Body of pancreas (tissue), 4 donors: ENCODE measurements at regions not wholly inside any gene's neighbourhood (a gene's known extent, or its start where the extent isn't known, plus 50 kb on each side); places are given as distances from the start of the nearest gene placed in this dataset.

Source experiments
- ATAC-seq: fragments of 150-250 bp; one replicate; pipeline ENCODE4 v1.9.1; 2016
- DNase-seq, 4 donors: peaks; one replicate each; pipeline ENCODE4 v3.0.0-alpha.2; 2019
- H3K27ac ChIP-seq, 4 donors: fragments of 200-600 bp; sonication (generic); 1 replicate in 3 of 4; 2 replicates in 1 of 4; pipeline versions ENCODE4 v1.5.1 to v1.6.1; 2016 to 2019; ENCODE audit warnings: mild to moderate bottlenecking in 1 of 4, mixed read lengths in 1 of 4, moderate library complexity in 1 of 4
- H3K27me3 ChIP-seq, 2 donors: fragments of 200-600 bp; sonication (generic); one replicate each; pipeline ENCODE4 v1.6.0; 2016; ENCODE audit warnings: mild to moderate bottlenecking in 1 of 2
- H3K36me3 ChIP-seq, 2 donors: fragments of 200-600 bp; sonication (generic); replicated peaks in 1 of 2; 2 replicates each; pipeline ENCODE4 v1.5.1; 2016; ENCODE audit warnings: low read depth in 2 of 2; ENCODE audit not compliant: insufficient read depth in 1 of 2
- H3K4me1 ChIP-seq: fragments of 200-600 bp; sonication (generic); one replicate; pipeline ENCODE4 v1.6.0; 2016
- H3K4me3 ChIP-seq, 2 donors: fragments of 200-600 bp; sonication (generic); 1 replicate in 1 of 2; 2 replicates in 1 of 2; pipeline ENCODE4 v1.5.1; 2016 to 2019
- H3K9me3 ChIP-seq, 3 donors: fragments of 200-600 bp; sonication (generic); 1 replicate in 2 of 3; 2 replicates in 1 of 3; pipeline ENCODE4 v1.5.1; 2016
- POLR2A ChIP-seq, 3 donors: fragments of 450-650 bp; IDR thresholded peaks; one replicate each; pipeline ENCODE4 v1.6.1; 2016; ENCODE audit warnings: antibody characterized with exemption in 3 of 3, mild to moderate bottlenecking in 2 of 3
- WGBS, 2 donors: methylation state at CpG; one replicate each; pipeline ENCODE4 v1.1.5; 2017; 5-methylcytosine and 5-hydroxymethylcytosine counted together
- intact Hi-C: fragments of 100-400 bp; cut with DNase I; formaldehyde crosslinking; loops from one replicate; pipeline ENCODE4 v1.15.1; 2023
- TF ChIP-seq, protein P1 (sequence below), 7 experiments: fragments of 450-650 bp in 4 of 7; fragments of 200-600 bp in 3 of 7; sonication (generic) in 3 of 7; IDR thresholded peaks; one replicate each; pipeline ENCODE4 v1.5.1; 2016 to 2019; ENCODE audit warnings: antibody characterized with exemption in 7 of 7

DNA sequence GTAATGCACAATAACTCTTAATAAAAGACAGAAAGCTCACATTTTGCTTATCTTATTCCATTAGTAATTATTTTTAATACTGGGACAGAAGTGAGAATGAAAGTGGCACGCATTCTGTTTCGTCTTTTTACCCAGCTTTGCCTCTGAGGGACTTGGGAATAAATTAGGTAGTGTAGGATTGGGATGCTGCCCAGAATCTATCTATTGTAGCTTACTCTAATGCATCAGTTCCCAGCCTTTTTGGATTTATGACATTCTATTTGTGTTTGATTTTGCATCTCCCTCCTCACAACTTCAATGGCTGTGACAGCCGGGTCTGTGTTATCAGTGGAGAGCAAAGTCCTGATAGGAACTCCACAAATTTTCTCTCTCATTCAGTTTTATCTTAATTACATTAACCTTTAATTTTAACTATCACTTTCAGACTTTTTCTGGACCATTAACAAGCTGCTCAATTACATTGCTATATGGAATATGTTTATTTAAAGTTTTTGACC, 62.9 kb upstream of the TULP4 start:
- DNase-seq (no peak), ATAC-seq (no peak)
- intact Hi-C loops = no loop called here
- H3K4me3 ChIP-seq = no peak overlapping the region
- no peaks in the 10 kb centered on the region for H3K27me3 ChIP-seq
- no peak for TF ChIP-seq POLR2A (IDR thresholded peaks at IDR 0.05)
- TF ChIP-seq, protein P1, sequence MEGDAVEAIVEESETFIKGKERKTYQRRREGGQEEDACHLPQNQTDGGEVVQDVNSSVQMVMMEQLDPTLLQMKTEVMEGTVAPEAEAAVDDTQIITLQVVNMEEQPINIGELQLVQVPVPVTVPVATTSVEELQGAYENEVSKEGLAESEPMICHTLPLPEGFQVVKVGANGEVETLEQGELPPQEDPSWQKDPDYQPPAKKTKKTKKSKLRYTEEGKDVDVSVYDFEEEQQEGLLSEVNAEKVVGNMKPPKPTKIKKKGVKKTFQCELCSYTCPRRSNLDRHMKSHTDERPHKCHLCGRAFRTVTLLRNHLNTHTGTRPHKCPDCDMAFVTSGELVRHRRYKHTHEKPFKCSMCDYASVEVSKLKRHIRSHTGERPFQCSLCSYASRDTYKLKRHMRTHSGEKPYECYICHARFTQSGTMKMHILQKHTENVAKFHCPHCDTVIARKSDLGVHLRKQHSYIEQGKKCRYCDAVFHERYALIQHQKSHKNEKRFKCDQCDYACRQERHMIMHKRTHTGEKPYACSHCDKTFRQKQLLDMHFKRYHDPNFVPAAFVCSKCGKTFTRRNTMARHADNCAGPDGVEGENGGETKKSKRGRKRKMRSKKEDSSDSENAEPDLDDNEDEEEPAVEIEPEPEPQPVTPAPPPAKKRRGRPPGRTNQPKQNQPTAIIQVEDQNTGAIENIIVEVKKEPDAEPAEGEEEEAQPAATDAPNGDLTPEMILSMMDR (IDR thresholded peaks at IDR 0.05) = no peak
- H3K9me3 ChIP-seq = no peaks in the 10 kb centered on the region
- H3K27ac ChIP-seq = no peak overlapping the region
- 64 to 78% methylated on average over 3 of the region's 3 CpGs for WGBS, 2 donors
- H3K4me1 ChIP-seq = peaks cover 3% of the 10 kb centered on the region
- no peaks in the 10 kb centered on the region for H3K36me3 ChIP-seq

DNA sequence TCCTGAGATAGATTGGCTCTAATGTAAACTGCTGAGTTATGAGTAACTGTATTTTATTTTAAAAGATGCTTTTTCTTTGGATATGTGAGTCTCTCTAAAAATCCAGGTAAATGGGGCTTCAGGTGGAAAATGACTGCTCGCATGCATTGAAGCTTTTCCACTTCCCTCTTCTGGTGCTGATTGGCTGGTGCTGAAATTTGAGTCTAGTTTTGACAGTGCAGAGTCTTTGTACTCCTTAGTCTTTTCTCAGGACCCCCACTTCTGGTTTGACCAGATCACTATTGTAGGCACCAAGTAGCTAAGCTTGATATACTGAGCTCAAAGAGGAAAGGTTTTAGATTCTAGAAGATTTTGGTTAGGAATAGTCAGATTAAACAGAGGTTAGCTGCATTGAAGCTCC, 60.7 kb upstream of the TULP4 start:
- no peaks in the 10 kb centered on the region for H3K36me3 ChIP-seq
- ATAC-seq (no peak), DNase-seq (no peak)
- no peak for TF ChIP-seq POLR2A (IDR thresholded peaks at IDR 0.05)
- TF ChIP-seq, protein P1 (IDR thresholded peaks at IDR 0.05) = no peak
- H3K27me3 ChIP-seq = no peaks in the 10 kb centered on the region
- WGBS, 2 donors = 95 to 100% methylated on average over 1 of the region's 1 CpG
- H3K27ac ChIP-seq = no peak overlapping the region
- H3K9me3 ChIP-seq = no peaks in the 10 kb centered on the region
- no peak overlapping the region for H3K4me3 ChIP-seq
- peaks cover 6% of the 10 kb centered on the region for H3K4me1 ChIP-seq
- intact Hi-C loops = no loop called here

DNA sequence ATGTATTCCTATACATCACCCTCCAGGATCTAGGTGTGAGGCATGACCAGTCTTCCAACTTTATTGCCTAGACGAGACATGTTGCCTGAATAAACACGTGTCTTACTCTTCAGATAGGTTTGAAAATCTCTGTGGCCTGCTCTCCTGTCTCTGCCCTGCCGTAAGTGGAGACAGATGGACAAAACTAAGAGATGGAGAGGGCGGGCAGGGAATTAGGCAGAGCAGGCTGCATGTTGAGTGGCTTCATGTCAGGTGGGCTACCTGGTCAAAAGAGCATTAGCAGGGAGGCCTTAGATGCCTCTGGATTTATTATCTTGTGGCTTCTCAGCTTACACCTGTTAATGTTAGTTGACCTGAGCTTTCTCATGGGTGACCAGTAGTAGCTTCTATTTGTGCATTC, 59.0 kb upstream of the TULP4 start:
- intact Hi-C loops = no loop called here
- Histone ChIP-seq H3K27me3 (no peaks in the 10 kb centered on the region), H3K27ac (no peak overlapping the region), H3K36me3 (no peaks in the 10 kb centered on the region), H3K4me1 (peaks cover 12% of the 10 kb centered on the region), H3K4me3 (no peak overlapping the region), H3K9me3 (no peaks in the 10 kb centered on the region)
- WGBS, 2 donors = 93% methylated on average over 4 of the region's 4 CpGs
- DNase-seq = no peak
- TF ChIP-seq, protein P1 (IDR thresholded peaks at IDR 0.05) = no peak
- no peak for TF ChIP-seq POLR2A (IDR thresholded peaks at IDR 0.05)
- ATAC-seq = no peak

DNA sequence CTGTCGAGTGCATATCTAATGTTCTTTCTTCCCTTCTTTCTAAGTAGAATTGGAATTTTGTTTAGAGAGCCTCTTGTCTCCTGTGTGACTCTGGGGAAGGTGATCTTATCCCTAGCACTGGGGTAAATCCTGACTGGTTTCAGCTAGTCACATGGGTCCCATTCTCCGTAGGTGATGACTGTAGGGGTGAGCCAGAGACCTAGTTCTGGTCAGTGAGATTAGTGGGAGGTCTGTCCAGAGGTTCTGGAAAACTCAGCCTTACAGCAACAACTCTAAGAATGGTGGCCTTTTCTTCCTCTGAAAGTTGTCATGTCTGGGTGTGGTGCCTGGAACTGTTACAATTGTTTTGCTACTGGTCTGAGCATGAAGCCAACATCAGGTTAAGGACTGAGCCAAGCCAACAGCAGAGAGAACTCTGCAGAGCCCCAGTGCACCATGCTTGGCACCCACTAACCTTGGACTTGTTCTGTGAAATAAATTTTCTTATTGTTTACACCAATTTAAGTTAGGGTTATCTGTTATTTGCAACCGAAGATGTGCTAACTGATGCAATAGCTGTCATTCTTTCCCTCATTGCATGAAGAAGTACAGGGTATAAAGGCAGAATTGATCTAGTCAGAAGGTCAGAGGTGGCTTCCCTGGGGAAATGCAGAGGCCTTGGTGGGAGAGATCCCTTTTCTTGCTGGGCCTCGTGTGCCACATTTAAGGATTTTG, 56.8 kb upstream of the TULP4 start:
- Histone ChIP-seq H3K27ac (no peak overlapping the region), H3K27me3 (no peaks in the 10 kb centered on the region), H3K4me1 (peaks cover 12% of the 10 kb centered on the region), H3K9me3 (no peaks in the 10 kb centered on the region), H3K36me3 (no peaks in the 10 kb centered on the region), H3K4me3 (no peak overlapping the region)
- 76 to 81% methylated on average over 4 of the region's 4 CpGs for WGBS, 2 donors
- DNase-seq (no peak), ATAC-seq (no peak)
- TF ChIP-seq, protein P1 (IDR thresholded peaks at IDR 0.05) = no peak
- no peak for TF ChIP-seq POLR2A (IDR thresholded peaks at IDR 0.05)
- intact Hi-C loops = no loop called here
